Progenitor cell of endocrine pancreas (in vitro differentiated cells): ENCODE measurements at regions not wholly inside any gene's neighbourhood (a gene's known extent, or its start where the extent isn't known, plus 50 kb on each side); places are given as distances from the start of the nearest gene placed in this dataset.

Source experiments
- DNase-seq: peaks from one replicate; pipeline ENCODE4 v3.0.0; 2021; ENCODE audit warnings: low spot score; ENCODE audit not compliant: unreplicated experiment
- H3K27ac Mint-ChIP-seq: 2 replicates; pipeline ENCODE4 v1.8.0; 2021; ENCODE audit warnings: mild to moderate bottlenecking, moderate library complexity, mixed read lengths
- H3K27me3 Mint-ChIP-seq: 2 replicates; pipeline ENCODE4 v1.8.0; 2021; ENCODE audit warnings: mixed read lengths
- H3K36me3 Mint-ChIP-seq: 2 replicates; pipeline ENCODE4 v1.8.0; 2022; ENCODE audit warnings: mixed read lengths; ENCODE audit not compliant: insufficient read depth
- H3K4me1 Mint-ChIP-seq: 2 replicates; pipeline ENCODE4 v1.8.0; 2021; ENCODE audit warnings: low read depth, mixed read lengths
- H3K4me3 Mint-ChIP-seq: 2 replicates; pipeline ENCODE4 v1.8.0; 2021; ENCODE audit warnings: low read depth, mild to moderate bottlenecking, moderate library complexity, mixed read lengths
- H3K9me3 Mint-ChIP-seq: 2 replicates; pipeline ENCODE4 v1.8.0; 2021; ENCODE audit warnings: low read depth, mixed read lengths
- CTCF ChIP-seq: fragments of 200-600 bp; sonication (generic); IDR thresholded peaks from one replicate; pipeline ENCODE4 v1.5.0; 2021; ENCODE audit warnings: antibody characterized with exemption, mild to moderate bottlenecking; ENCODE audit not compliant: unreplicated experiment

DNA sequence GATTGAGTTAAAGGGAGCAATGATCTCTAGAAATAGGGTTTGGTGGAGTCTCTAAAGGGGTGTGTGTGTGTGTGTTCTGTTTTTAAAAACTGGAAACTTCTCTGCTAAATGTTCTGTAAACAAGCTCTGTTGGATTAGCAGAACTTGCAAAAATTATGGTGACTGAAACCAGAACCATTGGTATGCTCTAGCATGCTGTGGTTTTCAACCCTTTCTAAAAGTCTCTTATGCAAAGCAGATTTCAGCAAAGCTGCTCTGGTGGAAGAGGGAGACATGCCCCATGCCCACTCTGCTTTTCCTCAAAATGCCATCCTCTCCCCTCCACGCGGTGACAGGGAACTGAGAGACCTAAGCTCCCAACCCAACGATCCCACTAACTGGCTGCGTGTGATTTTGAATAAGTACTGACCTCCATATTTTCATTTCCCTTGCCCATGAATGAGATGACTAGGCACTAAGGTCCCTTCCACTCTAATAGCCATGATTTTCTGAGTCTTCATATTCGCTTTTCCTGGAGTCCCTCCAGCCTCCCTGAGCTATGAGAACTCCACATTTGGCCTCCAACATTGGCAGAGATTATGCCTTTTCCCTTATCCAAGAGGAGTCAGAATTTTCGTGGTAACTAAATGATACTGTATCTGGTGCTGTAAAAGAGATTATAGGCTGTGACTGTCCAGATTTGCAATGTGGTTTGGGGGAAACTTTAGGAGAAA, 117.3 kb upstream of the PALS2 start:
- no peak for TF ChIP-seq CTCF
- no peak for DNase-seq
- H3K4me1 Mint-ChIP-seq, result peaks cover 18% of the 10 kb centered on the region
- peaks cover 4% of the 10 kb centered on the region for H3K27me3 Mint-ChIP-seq
- no peaks in the 10 kb centered on the region for H3K36me3 Mint-ChIP-seq
- no peak overlapping the region for H3K27ac Mint-ChIP-seq
- no peak overlapping the region for H3K4me3 Mint-ChIP-seq
- H3K9me3 Mint-ChIP-seq, result no peaks in the 10 kb centered on the region

DNA sequence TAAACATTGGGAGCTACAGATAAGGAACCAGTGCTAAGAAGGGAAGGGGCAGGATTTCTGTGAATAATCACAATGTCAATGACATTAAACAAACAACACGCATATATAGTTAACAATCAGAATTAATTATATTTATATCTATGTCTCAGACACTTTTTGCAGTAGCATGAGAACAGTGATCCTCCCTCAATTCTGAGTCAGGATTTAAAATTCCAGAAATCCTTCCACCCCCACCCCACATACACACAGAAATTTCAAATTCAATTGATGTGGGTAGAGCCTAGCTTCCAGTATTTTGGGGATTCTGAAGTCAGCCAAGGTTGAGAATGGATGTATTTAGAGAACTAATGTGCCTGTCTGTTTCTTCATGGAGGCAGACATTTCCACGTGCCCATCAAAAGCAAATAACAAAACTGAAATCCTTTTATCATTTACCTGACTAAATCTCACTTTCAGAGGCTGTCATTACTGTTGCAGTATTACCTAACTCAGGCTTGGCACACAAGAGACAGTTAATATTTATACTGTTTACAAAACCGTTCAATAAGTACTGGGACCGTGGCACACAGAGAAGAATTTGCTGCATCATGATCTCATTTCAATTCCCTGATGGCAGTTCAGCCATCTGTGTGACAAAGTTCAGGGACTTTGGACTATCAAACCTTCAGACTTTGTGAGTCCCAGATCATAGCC, 116.6 kb upstream of the PALS2 start:
- Mint-ChIP-seq H3K4me3 (no peak overlapping the region), H3K36me3 (no peaks in the 10 kb centered on the region), H3K9me3 (no peaks in the 10 kb centered on the region), H3K4me1 (peaks cover 18% of the 10 kb centered on the region), H3K27ac (no peak overlapping the region), H3K27me3 (peaks cover 2% of the 10 kb centered on the region)
- no peak for DNase-seq
- no peak for TF ChIP-seq CTCF

DNA sequence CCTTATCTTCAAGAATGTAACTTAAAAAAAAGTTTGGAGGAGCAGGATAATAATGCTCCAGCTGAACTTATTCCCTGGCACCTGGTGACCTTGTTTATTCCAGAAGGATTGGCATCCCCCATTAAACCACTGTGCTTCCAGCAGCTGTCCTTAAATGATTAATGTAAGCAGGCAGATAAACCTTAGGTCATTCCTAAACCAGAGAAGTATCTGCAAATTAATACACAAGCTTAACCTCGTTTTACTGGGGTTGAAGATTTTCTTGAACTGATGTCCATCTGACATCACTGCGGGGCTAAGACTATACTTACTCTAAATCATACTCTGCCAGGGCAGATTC, 116.1 kb upstream of the PALS2 start:
- Mint-ChIP-seq H3K27ac (peak overlapping the region; percentile 70), H3K36me3 (no peaks in the 10 kb centered on the region), H3K27me3 (no peaks in the 10 kb centered on the region), H3K9me3 (no peaks in the 10 kb centered on the region), H3K4me3 (no peak overlapping the region), H3K4me1 (peaks cover 18% of the 10 kb centered on the region)
- no peak for DNase-seq
- TF ChIP-seq CTCF, result no peak

DNA sequence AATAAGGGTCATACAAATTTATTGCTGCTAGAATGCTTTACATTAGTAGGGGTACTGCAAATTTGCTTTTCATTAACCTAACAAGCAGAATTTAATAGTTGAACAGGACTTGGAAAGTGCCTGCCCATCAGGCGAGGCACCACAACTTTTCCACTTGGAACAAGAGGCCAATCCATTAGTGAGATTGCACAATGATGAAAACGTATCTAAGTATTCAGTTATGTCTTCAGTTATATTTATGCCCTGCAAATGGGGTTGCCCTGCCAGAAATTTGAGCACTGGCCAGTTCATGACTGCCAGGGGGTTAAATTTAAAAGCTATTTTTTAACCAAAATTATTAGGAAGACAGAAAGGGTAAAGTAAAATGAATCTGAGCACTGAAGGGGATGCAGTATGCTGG, 111.1 kb upstream of the PALS2 start:
- no peak for TF ChIP-seq CTCF
- H3K27ac Mint-ChIP-seq, result no peak overlapping the region
- peaks cover 14% of the 10 kb centered on the region for H3K4me1 Mint-ChIP-seq
- no peaks in the 10 kb centered on the region for H3K9me3 Mint-ChIP-seq
- no peak overlapping the region for H3K4me3 Mint-ChIP-seq
- H3K27me3 Mint-ChIP-seq, result no peaks in the 10 kb centered on the region
- no peak for DNase-seq
- no peaks in the 10 kb centered on the region for H3K36me3 Mint-ChIP-seq

DNA sequence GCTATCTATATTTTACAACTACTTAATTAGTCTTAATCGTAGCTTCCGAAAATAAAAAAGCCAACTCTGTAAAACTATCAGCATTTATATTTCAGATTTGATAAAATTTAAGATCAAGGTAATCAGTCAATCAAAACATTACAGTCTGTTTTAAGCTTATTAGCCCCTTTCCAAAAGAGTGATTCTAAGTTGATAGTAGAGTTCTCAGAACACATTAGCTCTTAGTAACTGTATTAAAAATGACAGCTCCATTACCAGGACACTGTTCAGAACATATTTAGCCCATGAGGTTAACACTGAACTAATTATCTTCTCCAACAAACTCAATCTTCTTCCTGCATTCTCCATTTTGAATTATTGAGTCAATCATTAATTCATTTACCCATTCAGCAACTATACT, 110.3 kb upstream of the PALS2 start:
- Mint-ChIP-seq H3K36me3 (no peaks in the 10 kb centered on the region), H3K27me3 (no peaks in the 10 kb centered on the region), H3K4me3 (no peak overlapping the region), H3K4me1 (peaks cover 10% of the 10 kb centered on the region), H3K9me3 (no peaks in the 10 kb centered on the region), H3K27ac (no peak overlapping the region)
- no peak for TF ChIP-seq CTCF
- no peak for DNase-seq
